Neuronal stem cell (in vitro differentiated cells): ENCODE measurements at regions not wholly inside any gene's neighbourhood (a gene's known extent, or its start where the extent isn't known, plus 50 kb on each side); places are given as distances from the start of the nearest gene placed in this dataset.

Experiments used
- DNase-seq: peaks from one replicate; pipeline ENCODE4 v3.0.0-alpha.2; 2013; ENCODE audit warnings: low spot score
- H2AFZ ChIP-seq: one replicate; pipeline ENCODE4 v1.6.1; 2013; ENCODE audit warnings: mild to moderate bottlenecking, low read length, inconsistent platforms
- H2AK5ac ChIP-seq: 2 replicates; pipeline ENCODE4 v1.6.1; 2013; ENCODE audit warnings: low read depth, mild to moderate bottlenecking, inconsistent platforms, low read length, moderate library complexity, mixed read lengths
- H2BK120ac ChIP-seq: 2 replicates; pipeline ENCODE4 v1.6.1; 2013; ENCODE audit warnings: low read depth, mild to moderate bottlenecking, inconsistent platforms, low read length, moderate library complexity, mixed read lengths
- H2BK12ac ChIP-seq: one replicate; pipeline ENCODE4 v1.6.1; 2013; ENCODE audit warnings: low read length, inconsistent platforms
- H2BK15ac ChIP-seq: 2 replicates; pipeline ENCODE4 v1.6.1; 2013; ENCODE audit warnings: mild to moderate bottlenecking, low read length, inconsistent platforms, mixed read lengths
- H2BK5ac ChIP-seq: one replicate; pipeline ENCODE4 v1.6.1; 2013; ENCODE audit warnings: inconsistent platforms, mild to moderate bottlenecking, low read length, moderate library complexity
- H3K14ac ChIP-seq: one replicate; pipeline ENCODE4 v1.6.1; 2013; ENCODE audit warnings: low read length, inconsistent platforms
- H3K18ac ChIP-seq: 2 replicates; pipeline ENCODE4 v1.6.1; 2013; ENCODE audit warnings: low read length, inconsistent platforms
- H3K23ac ChIP-seq: 2 replicates; pipeline ENCODE4 v1.6.1; 2013; ENCODE audit warnings: low read depth, mild to moderate bottlenecking, mixed read lengths, low read length, inconsistent platforms; ENCODE audit not compliant: poor library complexity
- H3K27ac ChIP-seq: replicated peaks from 3 replicates; pipeline ENCODE4 v1.5.1; 2013; ENCODE audit warnings: low read length, inconsistent platforms
- H3K27me3 ChIP-seq, 3 experiments: 2 replicates each; pipeline ENCODE4 v1.6.1; 2013; ENCODE audit warnings: low read length in 3 of 3, mild to moderate bottlenecking in 2 of 3, inconsistent platforms in 1 of 3, low read depth in 1 of 3, mixed read lengths in 1 of 3, moderate library complexity in 1 of 3; ENCODE audit not compliant: control insufficient read depth in 3 of 3, insufficient read depth in 3 of 3
- H3K36me3 ChIP-seq, 2 donors: replicated peaks in 1 of 2; 2 replicates each; pipeline ENCODE4 v1.6.1; 2013; ENCODE audit warnings: low read length in 2 of 2; ENCODE audit not compliant: control insufficient read depth in 2 of 2, insufficient read depth in 2 of 2
- H3K4ac ChIP-seq: 2 replicates; pipeline ENCODE4 v1.6.1; 2013; ENCODE audit warnings: inconsistent platforms, mild to moderate bottlenecking, low read length, moderate library complexity
- H3K4me1 ChIP-seq, 2 donors: 1 replicate in 1 of 2; 2 replicates in 1 of 2; pipeline ENCODE4 v1.6.1; 2013; ENCODE audit warnings: low read length in 2 of 2, low read depth in 1 of 2; ENCODE audit not compliant: control insufficient read depth in 2 of 2, insufficient read depth in 1 of 2
- H3K4me2 ChIP-seq: one replicate; pipeline ENCODE4 v1.6.1; 2013; ENCODE audit warnings: mild to moderate bottlenecking, low read length, inconsistent platforms; ENCODE audit not compliant: insufficient read depth, poor library complexity, severe bottlenecking
- H3K4me3 ChIP-seq, 2 donors: 2 replicates each; pipeline ENCODE4 v1.5.1; 2013; ENCODE audit warnings: low read length in 2 of 2, mild to moderate bottlenecking in 2 of 2, inconsistent platforms in 1 of 2, moderate library complexity in 1 of 2
- H3K79me1 ChIP-seq: one replicate; pipeline ENCODE4 v1.6.1; 2013; ENCODE audit warnings: low read depth, mild to moderate bottlenecking, inconsistent platforms, low read length, moderate library complexity
- H3K9ac ChIP-seq: one replicate; pipeline ENCODE4 v1.6.1; 2013; ENCODE audit warnings: mild to moderate bottlenecking, low read depth, low read length, inconsistent platforms; ENCODE audit not compliant: poor library complexity
- H3K9me3 ChIP-seq, 2 donors: replicated peaks in 1 of 2; 2 replicates each; pipeline versions ENCODE3 to v1.6.1; 2013; ENCODE audit warnings: low read length in 2 of 2, mild to moderate bottlenecking in 2 of 2, inconsistent platforms in 1 of 2, low read depth in 1 of 2, mixed read lengths in 1 of 2, moderate library complexity in 1 of 2; ENCODE audit not compliant: control insufficient read depth in 2 of 2, insufficient read depth in 1 of 2
- H4K8ac ChIP-seq: one replicate; pipeline ENCODE4 v1.6.1; 2013; ENCODE audit warnings: low read depth, mild to moderate bottlenecking, inconsistent platforms, low read length, moderate library complexity
- H4K91ac ChIP-seq: one replicate; pipeline ENCODE4 v1.6.1; 2013; ENCODE audit warnings: low read length, low read depth, mild to moderate bottlenecking, inconsistent platforms; ENCODE audit not compliant: poor library complexity
- WGBS, 2 donors: extraction: QIAGEN DNeasy Blood & Tissue Kit; methylation state at CpG; one replicate each; pipeline ENCODE4 v1.1.7; 2013; ENCODE audit warnings: missing lambda C conversion rate in 2 of 2, mixed read lengths in 1 of 2; ENCODE audit not compliant: insufficient read length in 2 of 2, insufficient replicate concordance in 1 of 2; ENCODE audit errors: extremely low coverage in 2 of 2; 5-methylcytosine and 5-hydroxymethylcytosine counted together

DNA sequence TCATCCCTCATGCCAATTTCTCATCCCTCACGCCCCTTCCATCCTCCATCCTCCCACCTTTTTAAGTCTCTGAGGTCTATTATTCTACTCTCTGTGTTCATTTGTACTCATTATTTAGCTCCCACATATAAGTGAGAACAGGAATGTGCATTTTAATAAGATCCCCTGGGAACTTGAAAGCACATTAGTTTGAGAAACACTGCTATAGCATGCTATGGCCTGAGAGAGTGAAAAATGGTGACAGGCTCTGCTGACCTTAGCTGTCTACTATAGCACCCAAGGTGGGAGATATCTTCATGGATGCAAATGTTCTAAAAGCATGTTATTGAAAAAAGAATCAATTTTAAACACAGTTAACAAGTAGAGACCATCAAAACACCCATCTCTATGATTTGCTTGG is 712.0 kb downstream of the TFAP2A start:
- no peak overlapping the region for H3K18ac ChIP-seq
- H3K23ac ChIP-seq: no peak overlapping the region
- H2BK120ac ChIP-seq: no peak overlapping the region
- H3K27me3 ChIP-seq: no peaks in the 10 kb centered on the region
- no peak overlapping the region for H3K4me3 ChIP-seq
- DNase-seq: no peak
- H3K14ac ChIP-seq: no peak overlapping the region
- H2AK5ac ChIP-seq: no peak overlapping the region
- H3K9me3 ChIP-seq: no peaks in the 10 kb centered on the region
- H2BK15ac ChIP-seq: no peak overlapping the region
- H3K4me1 ChIP-seq: peaks cover 0 to 4% of the 10 kb centered on the region in 2 donors
- no peak overlapping the region for H2AFZ ChIP-seq
- no peak overlapping the region for H3K4ac ChIP-seq
- H3K9ac ChIP-seq: no peak overlapping the region
- no peak overlapping the region for H4K8ac ChIP-seq
- no peak overlapping the region for H2BK12ac ChIP-seq
- no peak overlapping the region for H4K91ac ChIP-seq
- no peak overlapping the region for H2BK5ac ChIP-seq
- no peak overlapping the region for H3K27ac ChIP-seq
- H3K79me1 ChIP-seq: no peaks in the 10 kb centered on the region
- H3K4me2 ChIP-seq: no peak overlapping the region
- 100% methylated on average over 1 of the region's 1 CpG; no CpG with 5 or more reads in 1 of the 2 donors for WGBS, 2 donors
- no peaks in the 10 kb centered on the region for H3K36me3 ChIP-seq

DNA sequence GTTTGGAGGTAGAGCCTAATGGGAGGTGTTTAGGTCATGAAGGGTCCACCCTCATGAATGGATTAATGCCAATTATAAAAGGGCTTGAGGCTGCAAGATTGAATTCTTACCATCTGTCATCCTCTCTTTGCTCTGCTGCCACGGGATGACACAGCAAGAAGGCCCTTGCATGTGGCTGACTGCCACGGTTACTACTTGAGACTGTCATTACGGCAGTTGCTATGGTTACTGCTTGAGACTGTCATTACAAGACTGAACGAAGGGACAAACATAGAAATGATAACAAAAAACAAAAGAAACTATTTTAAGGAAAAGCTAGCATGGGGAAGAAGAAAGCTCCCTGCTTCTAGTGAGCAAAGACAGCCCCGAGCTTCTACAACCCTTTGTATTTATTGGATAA is 715.0 kb downstream of the TFAP2A start:
- H2AK5ac ChIP-seq: no peak overlapping the region
- no peak overlapping the region for H3K9ac ChIP-seq
- H2BK5ac ChIP-seq: no peak overlapping the region
- H3K27ac ChIP-seq: no peak overlapping the region
- no peak overlapping the region for H2BK15ac ChIP-seq
- H2AFZ ChIP-seq: no peak overlapping the region
- H4K91ac ChIP-seq: no peak overlapping the region
- no CpG with 5 or more reads among the region's 5 CpGs for WGBS, 2 donors
- no peak overlapping the region for H3K4me2 ChIP-seq
- no peaks in the 10 kb centered on the region for H3K27me3 ChIP-seq
- no peak overlapping the region for H2BK120ac ChIP-seq
- no peak overlapping the region for H3K4me3 ChIP-seq
- H3K14ac ChIP-seq: no peak overlapping the region
- H3K18ac ChIP-seq: no peak overlapping the region
- no peak overlapping the region for H3K23ac ChIP-seq
- DNase-seq: no peak
- H3K4me1 ChIP-seq: peaks cover 0 to 4% of the 10 kb centered on the region in 2 donors
- no peaks in the 10 kb centered on the region for H3K36me3 ChIP-seq
- H3K79me1 ChIP-seq: no peaks in the 10 kb centered on the region
- H4K8ac ChIP-seq: no peak overlapping the region
- no peak overlapping the region for H3K4ac ChIP-seq
- no peaks in the 10 kb centered on the region for H3K9me3 ChIP-seq
- H2BK12ac ChIP-seq: no peak overlapping the region

DNA sequence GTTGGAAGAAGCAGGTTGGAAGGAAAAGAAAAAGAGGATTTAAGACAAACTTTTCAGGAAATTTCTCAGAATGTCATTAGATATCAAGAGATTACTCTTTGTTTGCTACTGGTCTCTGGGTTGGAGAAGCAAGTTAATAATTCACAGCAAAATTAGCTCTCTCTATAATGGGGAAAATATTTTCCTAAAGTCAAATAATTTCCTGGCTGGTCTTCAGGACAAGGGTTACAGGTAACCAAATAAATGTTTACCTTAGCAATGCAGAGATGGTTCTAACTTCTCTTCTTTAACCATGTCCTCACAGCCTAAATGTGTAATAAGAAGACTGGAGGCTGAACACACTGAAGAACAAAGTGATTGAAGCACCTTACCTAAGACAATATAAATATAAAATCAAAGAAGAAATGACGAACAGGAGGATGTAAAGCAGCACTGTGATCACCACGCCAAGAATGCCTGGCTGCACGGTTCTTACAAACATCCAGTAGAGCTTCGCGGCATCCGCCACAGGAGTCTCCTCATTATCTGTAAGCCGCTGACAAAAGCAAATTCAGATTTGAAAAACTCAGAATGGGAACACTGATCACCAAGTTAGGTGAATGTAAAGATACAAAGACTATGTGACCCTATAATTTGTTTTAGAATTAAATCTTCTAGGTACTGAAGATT is 717.5 kb downstream of the TFAP2A start:
- H3K23ac ChIP-seq: no peak overlapping the region
- DNase-seq: no peak
- no peak overlapping the region for H3K9ac ChIP-seq
- H2AK5ac ChIP-seq: no peak overlapping the region
- H3K36me3 ChIP-seq: no peaks in the 10 kb centered on the region
- H3K18ac ChIP-seq: no peak overlapping the region
- no peak overlapping the region for H3K27ac ChIP-seq
- H3K4me3 ChIP-seq: no peak overlapping the region
- WGBS, 2 donors: no CpG with 5 or more reads among the region's 7 CpGs
- peaks cover 0 to 4% of the 10 kb centered on the region in 2 donors for H3K4me1 ChIP-seq
- H4K91ac ChIP-seq: no peak overlapping the region
- H3K14ac ChIP-seq: no peak overlapping the region
- no peak overlapping the region for H3K4me2 ChIP-seq
- no peak overlapping the region for H4K8ac ChIP-seq
- no peaks in the 10 kb centered on the region for H3K9me3 ChIP-seq
- H3K27me3 ChIP-seq: no peaks in the 10 kb centered on the region
- no peak overlapping the region for H2BK15ac ChIP-seq
- no peak overlapping the region for H2BK12ac ChIP-seq
- H3K4ac ChIP-seq: no peak overlapping the region
- H2BK120ac ChIP-seq: no peak overlapping the region
- H3K79me1 ChIP-seq: no peaks in the 10 kb centered on the region
- no peak overlapping the region for H2AFZ ChIP-seq
- no peak overlapping the region for H2BK5ac ChIP-seq

DNA sequence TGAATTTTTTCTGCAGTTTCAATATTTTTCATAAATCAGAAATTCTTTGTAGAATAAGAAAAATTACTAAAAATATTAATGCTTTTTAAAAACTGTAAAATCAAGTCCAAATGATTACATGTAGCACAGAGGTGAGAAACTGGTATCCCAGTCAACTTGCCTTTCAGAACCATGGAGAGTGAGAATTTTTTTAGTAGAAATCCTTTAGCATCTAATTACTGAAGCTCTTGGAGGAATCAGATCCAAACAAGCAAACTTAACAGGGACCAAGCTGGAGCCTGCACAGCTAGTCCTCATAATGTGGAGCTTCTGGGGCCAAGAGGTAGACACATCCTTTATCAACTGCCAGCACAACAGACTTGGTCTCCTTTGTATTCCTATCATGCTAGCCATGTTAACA is 724.5 kb downstream of the TFAP2A start:
- Histone ChIP-seq H2BK12ac (no peak overlapping the region), H3K4me1 (no peaks in the 10 kb centered on the region)

More for the DNA sequence above, 724.5 kb downstream of the TFAP2A start:
- Histone ChIP-seq H3K4me3 (no peak overlapping the region), H3K4me2 (no peak overlapping the region), H3K36me3 (no peaks in the 10 kb centered on the region), H3K14ac (no peak overlapping the region), H2AFZ (no peak overlapping the region), H3K4ac (no peak overlapping the region), H2BK15ac (no peak overlapping the region), H3K27me3 (no peaks in the 10 kb centered on the region), H3K9me3 (no peaks in the 10 kb centered on the region), H3K9ac (no peak overlapping the region), H3K23ac (no peak overlapping the region), H2BK120ac (no peak overlapping the region), H3K18ac (no peak overlapping the region), H4K8ac (no peak overlapping the region), H3K27ac (no peak overlapping the region), H2BK5ac (no peak overlapping the region), H2AK5ac (no peak overlapping the region), H3K79me1 (no peaks in the 10 kb centered on the region), H4K91ac (no peak overlapping the region)
- no peak for DNase-seq
